BE2C (cell line): ENCODE measurements at regions not wholly inside any gene's neighbourhood (a gene's known extent, or its start where the extent isn't known, plus 50 kb on each side); places are given as distances from the start of the nearest gene placed in this dataset.

ENCODE experiments used
- DNase-seq: peaks from one replicate; pipeline ENCODE4 v3.0.0-alpha.2; 2020
- H3K27me3 ChIP-seq: fragments of 250-450 bp; sonication (Bioruptor Pico); 2 replicates; pipeline ENCODE4 v1.5.1; 2020; ENCODE audit warnings: mild to moderate bottlenecking
- H3K36me3 ChIP-seq: fragments of 250-450 bp; sonication (Bioruptor Pico); 2 replicates; pipeline ENCODE4 v1.5.1; 2020; ENCODE audit warnings: mild to moderate bottlenecking
- H3K4me1 ChIP-seq: fragments of 250-450 bp; sonication (Bioruptor Pico); 2 replicates; pipeline ENCODE4 v1.5.1; 2020
- H3K4me3 ChIP-seq: 2 replicates; pipeline ENCODE4 v1.5.1; 2011; ENCODE audit warnings: low read depth, low read length
- H3K9me3 ChIP-seq: fragments of 250-450 bp; sonication (Bioruptor Pico); 2 replicates; pipeline ENCODE4 v1.5.1; 2020
- TF ChIP-seq, protein P1 (sequence below): IDR thresholded peaks from 2 replicates; pipeline ENCODE4 v1.5.1; 2012; ENCODE audit warnings: mild to moderate bottlenecking, low read depth, low read length

DNA sequence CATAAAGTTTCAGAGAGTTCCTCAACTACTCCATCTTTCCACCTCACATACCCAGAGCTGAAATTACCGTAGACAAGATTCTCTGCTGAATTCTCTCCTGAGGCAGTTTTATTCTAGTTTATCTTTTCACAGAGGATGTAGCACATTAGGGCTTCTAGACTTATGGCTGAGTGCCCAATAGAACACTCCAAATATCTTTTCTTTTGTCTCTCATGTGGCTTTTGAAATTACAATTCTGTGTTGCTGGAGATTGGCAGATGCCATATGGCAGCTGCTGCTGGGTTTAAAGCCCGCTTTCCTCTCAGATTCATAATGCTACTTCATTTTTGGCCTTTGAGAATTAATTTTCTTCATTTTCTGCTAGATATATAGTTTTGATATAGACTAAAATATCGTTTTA lies 107.6 kb upstream of the BANK1 start:
- no peak for DNase-seq
- Histone ChIP-seq H3K4me1 (no peaks in the 10 kb centered on the region), H3K27me3 (no peaks in the 10 kb centered on the region), H3K36me3 (no peaks in the 10 kb centered on the region), H3K4me3 (no peak overlapping the region), H3K9me3 (no peaks in the 10 kb centered on the region)
- TF ChIP-seq, protein P1, sequence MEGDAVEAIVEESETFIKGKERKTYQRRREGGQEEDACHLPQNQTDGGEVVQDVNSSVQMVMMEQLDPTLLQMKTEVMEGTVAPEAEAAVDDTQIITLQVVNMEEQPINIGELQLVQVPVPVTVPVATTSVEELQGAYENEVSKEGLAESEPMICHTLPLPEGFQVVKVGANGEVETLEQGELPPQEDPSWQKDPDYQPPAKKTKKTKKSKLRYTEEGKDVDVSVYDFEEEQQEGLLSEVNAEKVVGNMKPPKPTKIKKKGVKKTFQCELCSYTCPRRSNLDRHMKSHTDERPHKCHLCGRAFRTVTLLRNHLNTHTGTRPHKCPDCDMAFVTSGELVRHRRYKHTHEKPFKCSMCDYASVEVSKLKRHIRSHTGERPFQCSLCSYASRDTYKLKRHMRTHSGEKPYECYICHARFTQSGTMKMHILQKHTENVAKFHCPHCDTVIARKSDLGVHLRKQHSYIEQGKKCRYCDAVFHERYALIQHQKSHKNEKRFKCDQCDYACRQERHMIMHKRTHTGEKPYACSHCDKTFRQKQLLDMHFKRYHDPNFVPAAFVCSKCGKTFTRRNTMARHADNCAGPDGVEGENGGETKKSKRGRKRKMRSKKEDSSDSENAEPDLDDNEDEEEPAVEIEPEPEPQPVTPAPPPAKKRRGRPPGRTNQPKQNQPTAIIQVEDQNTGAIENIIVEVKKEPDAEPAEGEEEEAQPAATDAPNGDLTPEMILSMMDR: no peak

GRCh38 chr4:101678180-101678579 lies 112.3 kb upstream of the BANK1 start:
- no peaks in the 10 kb centered on the region for H3K9me3 ChIP-seq
- TF ChIP-seq, protein P1: no peak
- DNase-seq: no peak

GRCh38 chr4:101670897-101671296 lies 119.6 kb upstream of the BANK1 start:
- DNase-seq: no peak
- no peaks in the 10 kb centered on the region for H3K9me3 ChIP-seq
- H3K27me3 ChIP-seq: no peaks in the 10 kb centered on the region
- TF ChIP-seq, protein P1: no peak
- peaks cover 4% of the 10 kb centered on the region; the same call in 1 of the 2 replicates for H3K4me1 ChIP-seq
- H3K4me3 ChIP-seq: no peak overlapping the region
- no peaks in the 10 kb centered on the region for H3K36me3 ChIP-seq

More at GRCh38 chr4:101678180-101678579, 112.3 kb upstream of the BANK1 start:
- Histone ChIP-seq H3K27me3 (no peaks in the 10 kb centered on the region), H3K4me1 (no peaks in the 10 kb centered on the region), H3K4me3 (no peak overlapping the region), H3K36me3 (no peaks in the 10 kb centered on the region)

- H3K36me3 ChIP-seq: no peaks in the 10 kb centered on the region
- peaks cover 4% of the 10 kb centered on the region; the same call in 1 of the 2 replicates for H3K4me1 ChIP-seq
- TF ChIP-seq, protein P1: no peak
- no peaks in the 10 kb centered on the region for H3K9me3 ChIP-seq
- no peaks in the 10 kb centered on the region for H3K27me3 ChIP-seq
- DNase-seq: no peak
- no peak overlapping the region for H3K4me3 ChIP-seq
These were observed 120.2 kb upstream of the BANK1 start for GRCh38 chr4:101670370-101670769.

DNA sequence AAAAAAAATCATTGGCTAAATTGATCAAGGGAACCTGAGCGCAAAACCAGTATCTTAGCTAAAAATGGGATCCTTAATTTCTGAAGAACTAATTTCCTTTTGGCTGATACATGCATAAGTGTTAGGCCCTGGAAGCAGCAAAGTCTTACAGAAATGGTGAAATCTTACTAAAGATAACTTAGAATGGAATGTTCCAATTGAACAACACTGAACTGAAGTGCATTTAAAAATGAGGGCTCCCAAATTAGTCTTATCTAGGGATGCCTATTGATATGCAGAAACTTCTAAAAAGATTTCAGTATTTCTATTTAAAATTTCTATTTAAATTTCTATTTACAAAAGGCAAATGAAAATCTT lies 120.7 kb upstream of the BANK1 start:
- Histone ChIP-seq H3K27me3 (no peaks in the 10 kb centered on the region), H3K4me1 (peaks cover 4% of the 10 kb centered on the region; the same call in 1 of the 2 replicates), H3K4me3 (no peak overlapping the region), H3K36me3 (no peaks in the 10 kb centered on the region), H3K9me3 (no peaks in the 10 kb centered on the region)
- TF ChIP-seq, protein P1: no peak
- DNase-seq: no peak

- Histone ChIP-seq H3K9me3 (no peaks in the 10 kb centered on the region), H3K4me1 (peaks cover 4% of the 10 kb centered on the region; the same call in 1 of the 2 replicates), H3K36me3 (no peaks in the 10 kb centered on the region), H3K27me3 (no peaks in the 10 kb centered on the region), H3K4me3 (no peak overlapping the region)
- no peak for DNase-seq
- TF ChIP-seq, protein P1: no peak
These were observed 121.2 kb upstream of the BANK1 start for GRCh38 chr4:101669138-101669831.
